ENCODE measurements at regions not wholly inside any gene's neighbourhood (a gene's known extent, or its start where the extent isn't known, plus 50 kb on each side); places are given as distances from the start of the nearest gene placed in this dataset.
A peak's percentile ranks its signal among the peaks of the same experiment; 100 is the strongest.

DNA sequence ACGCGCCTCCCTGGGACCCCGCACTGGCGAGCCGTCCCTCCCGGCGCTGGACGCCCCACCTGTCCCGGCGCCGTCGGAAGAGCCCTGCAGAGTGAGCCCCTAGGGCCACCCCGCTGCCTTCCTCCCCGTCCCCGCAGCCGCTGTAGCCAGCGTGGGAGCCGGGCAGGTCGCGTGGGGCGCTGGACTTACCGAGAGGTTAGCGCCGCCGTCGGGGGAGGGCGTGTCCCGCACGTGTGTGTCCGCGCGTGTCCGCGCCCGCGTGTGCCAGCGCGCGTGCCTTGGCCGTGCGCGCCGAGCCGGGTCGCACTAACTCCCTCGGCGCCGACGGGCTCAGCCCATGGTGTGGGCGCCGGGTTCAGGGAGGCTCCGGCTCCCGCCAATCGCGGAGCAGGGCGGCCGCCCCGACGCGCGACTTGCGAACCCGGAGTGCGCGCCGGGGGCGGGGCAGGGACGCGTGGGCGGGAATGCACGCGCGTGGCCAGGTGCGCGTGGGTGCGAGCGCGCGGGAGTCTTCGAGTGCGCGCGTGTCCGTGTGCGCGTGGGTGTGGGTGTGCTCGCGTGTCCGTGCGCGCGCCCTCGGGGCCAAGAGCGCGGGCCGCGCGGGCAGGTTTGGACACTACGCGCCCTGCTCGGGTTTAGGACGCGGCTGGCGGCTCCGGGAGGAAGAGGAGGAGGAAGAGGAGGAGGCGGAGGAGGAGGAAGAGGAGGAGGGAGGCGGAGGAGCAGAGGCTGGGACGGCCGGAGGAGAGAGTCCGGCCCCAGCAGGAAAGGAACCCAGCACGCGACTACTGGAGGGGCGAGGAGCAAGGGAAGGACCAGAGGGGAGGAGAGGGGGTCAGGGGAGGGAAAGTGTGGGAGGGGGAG, 145.2 kb upstream of the ETS2 start:
- no peak for DNase-seq

DNA sequence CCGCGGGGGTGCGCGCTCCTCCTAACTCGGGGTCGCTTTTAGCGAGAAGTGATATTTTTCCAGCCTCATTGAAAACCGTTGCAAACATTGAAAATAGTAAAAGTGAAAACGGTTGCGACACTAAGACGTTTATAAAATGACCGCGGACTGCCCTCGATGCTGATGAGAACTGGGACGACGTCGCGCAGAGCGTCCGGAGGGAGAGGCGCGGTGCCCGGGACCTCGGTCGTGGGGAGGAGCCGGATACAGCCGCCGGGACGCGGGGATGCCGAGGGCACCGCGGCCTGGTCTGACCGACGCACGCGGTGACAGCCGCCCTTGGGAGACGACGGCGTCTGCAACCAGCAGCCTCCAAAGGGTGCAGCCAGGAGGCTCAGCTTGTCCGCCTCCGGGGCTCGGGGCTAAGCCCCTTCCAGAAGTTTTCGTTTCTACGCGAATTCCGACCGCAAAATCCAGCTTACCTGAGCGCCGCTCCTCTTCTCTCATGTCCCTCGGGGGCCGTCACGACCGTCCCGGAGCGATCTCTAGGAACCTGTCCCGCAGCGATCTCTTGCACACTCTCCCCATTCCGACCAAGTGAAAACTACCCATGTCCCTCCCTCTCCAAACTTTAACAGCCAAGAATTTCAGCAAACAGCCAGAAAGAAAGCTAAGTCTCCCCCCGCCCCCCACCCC, 144.4 kb upstream of the ETS2 start:
- no peak for DNase-seq

DNA sequence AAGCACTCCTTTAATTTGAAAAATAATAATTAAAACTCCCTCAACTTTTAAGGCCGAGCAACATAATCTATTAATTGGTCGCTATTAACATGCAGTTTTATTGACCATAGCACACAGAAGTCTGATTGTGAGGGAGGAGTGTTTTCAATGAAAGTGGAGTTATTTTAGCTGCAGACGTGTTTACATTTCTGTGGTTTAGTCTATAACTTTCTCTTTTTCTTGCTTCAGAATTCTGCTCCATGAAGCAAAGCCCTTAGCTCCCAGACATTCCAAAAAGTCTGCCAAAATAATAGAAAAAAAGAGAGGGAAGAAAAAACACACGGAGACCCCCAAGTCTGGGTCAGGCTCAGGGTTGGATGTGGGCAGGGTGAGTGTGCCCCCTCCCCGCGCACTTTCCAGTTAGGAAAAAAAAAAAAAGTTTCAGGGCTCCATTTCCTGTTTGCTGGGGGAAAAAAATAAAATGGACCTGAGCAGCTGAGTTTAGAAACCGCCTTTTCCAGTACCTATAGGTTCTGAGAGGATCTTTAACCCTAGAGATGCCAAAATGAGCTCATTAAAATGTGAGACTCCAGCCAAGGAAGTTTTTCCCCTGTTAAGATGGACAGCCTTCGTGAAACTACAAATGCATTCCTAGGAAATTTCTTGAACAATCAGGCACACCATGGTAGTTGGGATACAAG, 143.7 kb upstream of the ETS2 start:
- DNase-seq, result no peak

DNA sequence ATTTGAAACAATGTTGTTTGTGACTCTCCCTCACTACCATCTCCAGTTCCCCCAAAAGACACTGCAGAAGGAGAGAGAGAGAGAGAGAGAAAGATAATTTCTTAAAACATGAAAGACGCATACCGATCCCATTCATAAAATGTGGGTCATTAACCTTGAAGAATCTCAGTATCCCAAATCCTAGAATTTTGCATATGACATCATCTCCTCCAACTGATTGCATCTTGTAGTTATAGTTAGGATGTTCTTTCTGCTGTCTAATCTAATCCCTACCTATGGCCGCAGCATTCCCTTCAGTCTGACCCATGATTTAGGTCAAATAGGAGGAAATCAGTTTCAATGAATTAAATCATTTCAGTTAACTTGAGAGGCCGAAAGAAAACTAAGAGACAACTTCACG, 142.4 kb upstream of the ETS2 start:
- no peak for DNase-seq

DNA sequence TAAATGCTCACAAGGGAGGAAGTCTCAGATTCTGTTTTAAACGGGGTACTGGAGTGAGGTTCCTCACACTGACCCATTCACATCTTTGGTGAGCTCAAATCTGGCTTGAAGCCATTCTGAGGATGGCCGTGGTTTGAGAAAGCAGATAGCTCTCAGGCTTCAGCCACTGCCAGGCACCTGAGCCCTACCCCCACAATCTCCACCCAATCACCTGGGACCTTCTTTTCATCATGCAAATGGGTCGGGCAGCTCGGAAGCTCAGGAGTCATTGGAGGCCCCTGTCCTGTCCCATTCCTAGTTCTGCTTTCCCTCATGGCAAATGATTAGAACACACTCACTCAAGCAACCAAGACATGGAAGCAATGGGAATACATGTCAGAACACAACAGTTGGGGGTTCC, 141.4 kb upstream of the ETS2 start:
- DNase-seq, result no peak

DNA sequence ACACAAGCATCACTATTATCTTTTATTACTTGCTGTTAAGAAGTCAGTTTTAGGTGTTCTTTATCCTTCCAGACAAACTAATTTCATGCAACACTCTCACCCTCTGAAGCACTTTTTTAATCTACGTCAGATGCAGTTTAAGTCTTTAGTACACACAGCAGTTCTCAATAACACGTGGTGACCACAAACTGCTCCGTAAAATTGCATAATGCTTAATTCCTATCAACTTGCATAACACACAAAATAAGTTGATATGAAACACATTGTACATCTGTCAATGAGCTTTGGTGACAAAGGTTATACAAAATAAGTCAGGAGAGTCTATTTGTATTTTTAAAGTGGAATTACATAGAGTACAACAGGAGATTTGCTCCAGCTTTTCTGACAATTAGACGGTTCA, 140.9 kb upstream of the ETS2 start:
- no peak for DNase-seq

DNA sequence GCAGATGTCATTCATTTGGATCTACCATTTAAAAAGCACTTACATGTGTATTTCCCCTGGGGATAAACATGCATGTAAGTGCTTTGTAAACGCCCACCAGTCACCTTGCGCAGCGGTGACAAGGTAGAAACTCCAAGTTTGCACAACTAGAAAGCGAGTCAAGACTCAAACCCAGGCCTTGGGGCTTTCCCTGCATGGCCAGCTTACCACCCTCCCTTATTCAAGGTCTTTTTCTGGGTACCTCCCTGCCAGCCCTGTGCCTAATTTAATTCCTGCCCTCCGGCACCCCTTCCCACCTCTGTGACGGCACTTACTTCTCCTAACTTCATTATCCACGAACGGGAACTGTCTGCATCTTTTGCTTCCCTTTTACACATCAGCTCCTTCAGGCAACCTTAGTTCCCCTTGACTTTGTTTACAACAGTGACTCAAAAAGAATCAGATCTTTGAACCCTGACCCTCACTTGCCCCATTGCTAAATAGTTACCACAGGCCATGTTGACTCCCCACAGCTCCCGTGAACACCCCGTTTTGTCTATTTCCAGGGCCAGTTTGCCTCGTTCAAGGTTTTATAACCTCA, 138.3 kb upstream of the ETS2 start:
- no peak for DNase-seq

DNA sequence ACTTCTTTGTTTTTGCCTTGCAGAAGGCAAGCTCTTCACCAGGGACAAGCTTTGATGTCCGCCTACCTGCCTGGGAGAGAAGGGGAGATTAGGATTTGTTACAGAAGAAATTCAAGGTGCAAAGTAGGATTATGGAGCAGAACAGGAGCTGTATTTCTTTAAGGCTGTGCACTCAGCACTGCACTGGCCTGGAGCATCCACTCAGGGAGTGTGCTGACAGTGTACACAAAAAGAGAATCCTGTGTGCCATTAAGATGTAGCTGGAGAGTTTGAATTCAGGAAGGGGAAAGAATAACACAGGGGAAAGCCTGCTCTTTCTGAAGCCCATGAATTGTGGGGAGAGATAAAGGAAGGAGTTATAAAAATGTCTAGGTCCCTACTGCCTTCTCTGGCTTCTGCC, 137.7 kb upstream of the ETS2 start:
- no peak for DNase-seq

DNA sequence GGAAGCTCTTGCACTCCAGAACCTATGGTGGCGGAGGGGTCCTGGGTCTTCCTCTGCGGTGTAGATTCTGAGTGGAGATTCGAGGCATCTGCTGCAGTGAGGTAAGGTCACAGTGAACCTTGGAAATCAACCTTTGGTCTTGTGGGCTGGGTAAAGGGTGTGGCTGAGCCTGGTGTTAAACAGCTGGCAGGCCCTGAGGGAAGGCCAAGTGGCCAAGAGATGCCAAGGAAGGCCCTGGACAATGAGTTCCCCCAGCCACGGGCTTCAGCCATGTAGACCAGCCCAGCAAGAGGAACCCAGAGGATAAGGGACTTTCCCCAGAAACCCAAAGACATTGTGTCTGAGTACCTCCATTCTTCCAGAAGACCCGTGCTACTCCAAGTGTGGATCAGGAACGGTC, 137.2 kb upstream of the ETS2 start:
- DNase-seq, result no peak

DNA sequence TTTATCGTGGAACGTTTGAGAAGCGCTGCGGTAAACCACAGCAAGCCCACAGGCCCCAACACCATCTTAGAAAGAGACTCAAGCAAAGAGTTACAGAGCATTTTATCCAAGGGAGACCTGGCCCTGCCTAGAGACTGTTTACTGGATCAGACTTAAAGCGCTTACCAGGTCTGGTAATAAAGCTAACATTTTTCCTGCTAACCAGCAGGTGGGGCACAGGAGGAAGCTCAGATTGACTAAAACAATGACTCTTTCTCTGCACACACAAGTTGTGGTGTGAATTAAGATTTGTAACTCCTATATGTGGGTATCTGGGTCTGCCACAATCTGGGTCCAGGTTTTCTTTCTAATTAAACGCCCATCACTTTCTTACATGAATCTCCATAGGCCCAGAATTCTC, 136.5 kb upstream of the ETS2 start:
- no peak for DNase-seq

DNA sequence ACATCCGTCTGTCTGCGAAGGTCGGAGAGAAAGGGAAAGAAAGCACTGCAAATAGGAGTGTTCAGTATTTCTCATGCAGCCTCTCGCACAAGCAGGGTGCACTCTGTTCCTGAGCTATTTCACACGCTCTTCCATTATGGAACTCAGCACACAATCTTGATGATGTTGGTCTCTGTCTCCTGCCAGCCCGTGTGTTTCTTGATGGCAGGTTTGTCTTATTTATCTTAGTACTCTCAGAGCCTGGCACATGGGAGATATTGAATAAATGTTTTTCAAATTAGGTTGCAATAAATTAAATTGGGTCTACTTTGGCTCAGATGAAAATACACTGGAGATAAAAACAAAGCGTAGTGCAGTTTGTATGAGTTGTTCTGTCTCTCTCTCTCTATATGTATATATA, 134.9 kb upstream of the ETS2 start:
- DNase-seq, result no peak

DNA sequence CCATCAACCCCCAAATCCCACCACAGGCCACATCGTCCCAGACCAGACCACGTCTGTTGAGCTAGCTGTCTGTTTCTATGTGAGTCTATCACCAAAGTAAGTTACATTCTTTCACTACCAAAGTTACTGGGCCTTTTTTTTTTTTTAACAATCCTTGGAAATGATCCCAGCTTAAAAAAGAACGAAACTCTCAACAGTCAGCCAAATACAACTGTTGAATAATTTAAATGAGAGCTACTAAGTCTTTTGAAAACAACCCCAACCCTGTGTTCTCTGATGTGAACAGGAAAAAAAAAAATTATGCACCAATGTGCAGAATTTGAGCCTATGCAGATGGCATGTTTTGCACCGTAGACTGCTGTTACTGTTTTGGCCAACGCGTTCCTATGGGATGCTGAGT, 134.0 kb upstream of the ETS2 start:
- no peak for DNase-seq

DNA sequence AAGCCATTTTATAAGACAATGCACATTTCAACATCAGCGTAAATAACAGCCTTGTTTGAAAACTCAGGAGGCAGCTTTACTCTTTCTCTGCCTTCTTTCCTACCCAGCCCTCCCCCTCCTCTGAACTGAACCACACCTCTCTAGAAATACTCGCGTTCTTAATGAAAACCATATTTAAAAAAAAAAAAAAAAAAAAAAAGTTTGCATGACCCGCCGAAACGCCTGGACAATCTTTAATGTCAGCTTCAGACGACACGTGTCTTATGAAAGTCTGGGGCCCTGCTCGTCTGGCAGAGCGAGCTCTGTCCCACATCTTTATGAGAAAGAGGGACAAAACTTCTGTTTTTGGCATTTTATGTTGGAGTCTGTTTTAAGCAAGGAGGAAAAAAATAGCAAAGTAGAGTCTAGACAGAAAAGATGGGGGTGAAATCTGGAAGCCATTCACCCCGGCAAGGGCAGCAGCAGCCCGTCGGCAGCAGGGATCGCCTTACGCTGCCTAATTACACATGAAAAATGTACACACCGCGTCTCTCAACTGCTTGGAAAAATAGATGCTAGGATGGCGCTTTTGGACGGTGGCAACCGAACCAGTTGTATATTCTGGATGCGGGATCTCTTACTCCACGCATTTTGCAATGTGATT, 130.4 kb upstream of the ETS2 start:
- no peak for DNase-seq

DNA sequence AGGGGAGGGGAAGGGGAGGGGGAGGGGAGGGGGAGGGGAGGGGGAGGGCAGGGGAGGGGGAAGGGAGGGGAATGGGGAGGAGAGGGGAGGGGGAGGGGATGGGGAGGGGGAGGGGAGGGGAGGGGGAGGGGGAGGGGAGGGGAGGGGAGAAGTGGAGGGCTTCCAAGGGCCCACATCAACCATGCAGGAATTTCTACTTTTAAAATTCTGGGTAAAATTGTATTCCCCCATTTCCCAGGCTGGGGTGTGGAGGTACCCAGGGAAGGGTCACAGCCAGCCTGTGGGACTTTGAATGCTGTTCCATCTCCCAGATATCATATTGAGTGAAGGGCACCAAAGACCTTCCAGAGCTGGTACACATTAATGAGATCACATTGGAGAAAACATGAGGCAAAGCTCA, 126.9 kb upstream of the ETS2 start:
- no peak for DNase-seq

DNA sequence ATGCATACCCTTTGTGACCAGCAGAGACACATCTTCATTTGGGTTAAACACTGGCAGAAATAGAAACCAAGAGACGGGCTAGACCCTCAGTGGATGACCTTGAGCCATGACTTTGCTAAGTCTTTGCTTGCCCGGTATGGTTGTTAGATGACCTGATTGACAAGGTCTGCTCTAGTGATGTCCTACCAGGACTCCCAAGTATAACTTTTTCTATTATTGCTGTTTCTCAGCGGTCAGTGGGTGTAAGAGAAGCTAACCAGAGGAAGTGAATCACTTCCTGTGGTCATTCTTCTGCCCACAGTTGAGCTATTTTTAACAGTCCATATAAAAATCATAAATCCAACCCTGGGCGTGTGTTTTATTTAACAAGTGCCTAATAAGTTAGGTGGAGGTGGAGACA, 126.2 kb upstream of the ETS2 start:
- DNase-seq, result no peak

DNA sequence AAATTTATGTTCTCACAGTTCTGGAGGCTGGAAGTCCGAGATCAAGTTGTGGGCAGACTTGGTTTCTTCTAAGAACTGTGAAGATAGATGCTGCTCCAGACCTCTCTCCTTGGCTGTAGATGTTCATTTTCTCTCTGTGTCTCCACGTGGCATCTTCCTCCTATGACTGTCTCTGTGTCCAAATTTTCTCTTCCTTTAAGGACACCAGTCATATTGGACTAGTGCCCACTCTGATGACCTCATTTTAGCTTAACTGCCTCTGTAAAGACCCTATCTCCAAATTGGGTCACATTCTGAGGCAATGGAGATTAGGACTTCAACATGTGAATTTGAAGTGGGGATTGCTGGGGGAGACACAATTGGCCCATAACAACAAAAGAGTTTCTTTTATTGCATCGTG, 125.3 kb upstream of the ETS2 start:
- DNase-seq, result no peak

DNA sequence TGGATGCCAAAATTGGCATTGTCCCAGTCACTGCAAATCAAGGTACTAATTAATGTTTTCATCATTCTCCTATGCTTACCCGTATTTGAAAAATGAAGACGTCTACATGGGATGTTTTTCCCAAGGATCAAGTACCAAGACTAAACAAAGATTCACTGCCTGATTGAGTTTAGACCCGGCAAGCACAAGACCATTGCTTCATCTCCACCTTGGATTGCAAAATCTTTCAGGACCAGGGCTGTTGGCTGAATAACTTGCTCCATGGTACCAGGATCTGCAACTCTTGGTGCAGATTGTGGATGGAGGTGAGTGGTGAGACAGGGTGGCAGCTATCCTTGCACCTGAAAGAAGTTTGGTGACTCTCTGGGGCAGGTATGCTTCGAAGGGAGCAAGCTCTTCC, 122.5 kb upstream of the ETS2 start:
- DNase-seq, result no peak

DNA sequence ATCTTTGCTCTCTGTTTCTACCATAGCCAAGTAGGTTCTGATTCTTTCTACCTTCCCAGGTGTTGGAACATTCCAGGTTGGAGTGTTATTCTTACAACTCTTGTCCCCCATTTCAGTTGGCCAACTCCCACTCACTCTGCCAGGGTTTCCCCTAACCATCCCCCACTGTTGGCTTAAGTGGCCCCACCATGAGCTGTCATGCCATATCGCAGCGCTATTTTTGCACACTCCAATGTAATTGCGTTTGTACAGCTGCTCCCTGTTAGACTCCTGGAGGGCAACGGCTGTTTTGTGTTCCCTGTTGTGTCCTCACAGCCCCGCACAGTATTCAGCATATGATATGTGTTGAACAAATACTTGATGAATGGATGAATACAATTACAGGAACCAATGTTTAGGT, 117.7 kb upstream of the ETS2 start:
- peak; percentile 54 for DNase-seq

DNA sequence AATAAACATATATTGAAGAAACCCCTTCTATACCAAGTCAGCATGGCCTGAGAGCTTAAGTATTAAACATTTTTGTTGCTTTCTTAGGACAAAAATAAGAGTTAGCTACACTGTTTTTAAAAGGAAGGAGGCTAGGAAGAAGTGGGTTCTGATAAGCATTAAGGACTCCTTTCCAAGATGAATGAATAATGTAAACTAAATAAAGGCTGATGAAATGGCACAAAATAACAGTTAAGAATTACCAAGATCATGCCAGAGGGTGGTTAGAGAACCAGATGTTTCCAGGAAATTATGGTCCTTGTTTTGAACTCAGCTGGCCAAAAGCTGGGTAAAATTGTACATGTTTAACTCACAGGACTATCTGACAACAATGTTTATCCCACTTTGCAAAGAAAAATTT, 114.1 kb upstream of the ETS2 start:
- no peak for DNase-seq

DNA sequence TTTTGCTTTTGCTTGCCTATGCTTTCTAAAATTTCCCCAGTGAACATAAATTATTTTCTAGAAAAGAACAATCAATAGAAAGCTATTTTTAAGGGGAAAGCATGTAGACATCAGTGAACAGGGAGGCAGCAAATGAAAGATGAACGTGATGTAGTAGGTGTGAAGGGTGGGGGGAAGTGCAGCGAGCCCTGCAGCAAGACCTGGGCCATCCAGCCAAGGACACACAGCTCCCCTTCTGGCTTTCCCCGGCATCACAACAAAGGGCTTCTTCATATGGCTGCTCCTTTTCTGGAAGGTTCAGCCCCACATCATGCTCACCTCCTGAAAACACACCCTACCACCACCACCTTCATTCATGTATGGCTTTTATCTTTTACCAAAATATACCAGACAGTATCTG, 109.2 kb upstream of the ETS2 start:
- no peak for DNase-seq

DNA sequence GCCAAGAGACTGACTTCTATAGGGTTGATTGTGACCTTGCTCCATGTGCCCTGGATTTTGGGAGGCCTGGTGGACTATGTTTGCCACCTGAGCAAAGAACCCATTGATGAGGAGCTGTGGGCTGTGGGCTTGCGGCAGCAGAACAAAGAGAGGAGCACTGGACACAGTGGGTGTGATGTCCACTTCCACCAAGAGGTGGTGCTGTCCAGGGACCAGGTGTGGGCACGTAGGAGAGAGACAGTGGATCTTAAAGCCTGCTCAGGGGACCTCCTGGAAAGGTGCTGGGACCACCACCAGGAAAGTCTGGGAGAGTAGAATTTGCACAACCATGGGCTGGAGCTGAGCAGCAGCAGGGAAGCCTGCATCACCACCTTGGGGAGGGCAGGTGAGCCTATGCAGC, 106.7 kb upstream of the ETS2 start:
- DNase-seq, result no peak

DNA sequence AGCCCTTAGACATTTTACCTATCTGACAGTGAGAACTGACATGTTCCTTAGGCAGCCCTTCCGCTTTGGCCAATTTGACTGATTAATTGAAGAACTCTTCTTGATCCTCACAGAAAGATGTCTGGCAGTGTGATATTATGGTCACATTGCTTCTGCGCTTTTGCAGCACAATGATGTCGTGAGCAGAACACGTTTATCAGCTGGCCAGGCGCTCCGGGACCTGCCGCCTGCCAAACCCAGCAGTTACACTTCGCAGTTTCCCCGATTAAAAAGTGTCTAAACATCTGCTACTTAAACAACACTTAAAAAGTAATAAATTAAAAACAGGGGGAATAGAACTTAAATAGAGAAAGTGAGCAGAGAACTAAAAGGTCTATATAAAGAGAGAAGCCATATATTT, 103.5 kb upstream of the ETS2 start:
- no peak for DNase-seq

DNA sequence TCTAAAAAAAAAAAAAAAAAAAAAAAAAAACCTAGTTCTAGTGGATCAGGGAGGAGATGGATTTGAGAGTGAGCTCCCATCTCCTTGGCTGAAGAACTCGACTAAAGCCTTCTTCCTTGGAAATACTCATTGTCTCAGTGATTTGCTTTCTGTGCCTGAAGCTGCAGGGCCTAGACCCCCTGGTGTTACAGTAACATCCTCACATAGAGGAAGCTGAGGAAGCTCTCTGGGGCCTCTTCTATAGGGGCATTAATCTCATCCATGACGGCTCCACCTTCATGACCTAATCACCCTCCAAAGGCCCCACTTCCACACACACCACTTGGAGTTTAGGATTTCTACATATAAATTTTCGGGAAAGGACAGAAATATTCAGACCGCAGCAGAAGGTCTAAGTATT, 95.9 kb upstream of the ETS2 start:
- DNase-seq, result no peak
